ENCODE measurements at regions not wholly inside any gene's neighbourhood (a gene's known extent, or its start where the extent isn't known, plus 50 kb on each side); places are given as distances from the start of the nearest gene placed in this dataset.

- no peaks in the 10 kb centered on the region for H3K36me3 ChIP-seq (ENCODE audit: control insufficient read depth in 2 of 2, extremely low read depth in 1 of 2, insufficient read depth in 2 of 2, low read length in 2 of 2)
- H3K4me2 ChIP-seq (ENCODE audit: control insufficient read depth, extremely low read depth, insufficient read depth, low read depth, low read length), result no peak overlapping the region
- H2AFZ ChIP-seq (ENCODE audit: control insufficient read depth, low read length), result no peak overlapping the region
- DNase-seq (ENCODE audit: low read depth, low spot score), result no peak
- H3K4me1 ChIP-seq (ENCODE audit: control insufficient read depth, extremely low read depth, insufficient read depth, low read length), result peaks cover 6% of the 10 kb centered on the region
- dilution Hi-C loops (cut with MboI; ENCODE audit: extremely low pct_ligation_motif_present, low sequenced_read_pairs), result no loop called here
- TF ChIP-seq CTCF (optimal IDR thresholded peaks at IDR 0.05 in 1 of 3, IDR thresholded peaks at IDR 0.05 in 1 of 3, conservative IDR thresholded peaks at IDR 0.05 in 1 of 3; ENCODE audit: extremely low read depth in 1 of 3, insufficient read depth in 2 of 3, low read length in 3 of 3), result no peak
- TF ChIP-seq EZH2 (IDR thresholded peaks at IDR 0.05; ENCODE audit: low read length), result no peak
- H4K20me1 ChIP-seq (ENCODE audit: control insufficient read depth, extremely low read depth, insufficient read depth, low read length), result no peaks in the 10 kb centered on the region
- H3K9me1 ChIP-seq (ENCODE audit: control insufficient read depth, extremely low read depth, insufficient read depth, low read length), result no peaks in the 10 kb centered on the region
- H3K27ac ChIP-seq (ENCODE audit: control insufficient read depth, insufficient read depth, low read length), result no peak overlapping the region
- H3K27me3 ChIP-seq (ENCODE audit: control insufficient read depth, extremely low read depth, insufficient read depth, low read length), result peaks cover 3% of the 10 kb centered on the region
- no peaks in the 10 kb centered on the region for H3K9me3 ChIP-seq (ENCODE audit: control insufficient read depth, low read depth, low read length)
- no peak overlapping the region for H3K9ac ChIP-seq (ENCODE audit: control insufficient read depth, extremely low read depth, insufficient read depth, low read length)
- H3K79me2 ChIP-seq (ENCODE audit: control insufficient read depth, insufficient read depth, low read length), result no peaks in the 10 kb centered on the region
- no peak for FAIRE-seq
- no peak overlapping the region for H3K4me3 ChIP-seq (ENCODE audit: control insufficient read depth in 2 of 3, extremely low read depth in 1 of 3, insufficient read depth in 2 of 3, low read depth in 1 of 3, low read length in 3 of 3)
Measured at GRCh38 chr2:204255071-204255470, 290.2 kb upstream of the PARD3B start.

- no peaks in the 10 kb centered on the region for H3K9me3 ChIP-seq (ENCODE audit: control insufficient read depth, low read depth, low read length)
- dilution Hi-C loops (cut with MboI; ENCODE audit: extremely low pct_ligation_motif_present, low sequenced_read_pairs), result no loop called here
- DNase-seq (ENCODE audit: low read depth, low spot score) (no peak), FAIRE-seq (no peak)
- H3K4me1 ChIP-seq (ENCODE audit: control insufficient read depth, extremely low read depth, insufficient read depth, low read length), result peaks cover 6% of the 10 kb centered on the region
- peaks cover 3% of the 10 kb centered on the region for H3K27me3 ChIP-seq (ENCODE audit: control insufficient read depth, extremely low read depth, insufficient read depth, low read length)
- H3K9me1 ChIP-seq (ENCODE audit: control insufficient read depth, extremely low read depth, insufficient read depth, low read length), result no peaks in the 10 kb centered on the region
- no peaks in the 10 kb centered on the region for H3K36me3 ChIP-seq (ENCODE audit: control insufficient read depth in 2 of 2, extremely low read depth in 1 of 2, insufficient read depth in 2 of 2, low read length in 2 of 2)
- no peaks in the 10 kb centered on the region for H3K79me2 ChIP-seq (ENCODE audit: control insufficient read depth, insufficient read depth, low read length)
- no peak overlapping the region for H3K9ac ChIP-seq (ENCODE audit: control insufficient read depth, extremely low read depth, insufficient read depth, low read length)
- H3K4me3 ChIP-seq (ENCODE audit: control insufficient read depth in 2 of 3, extremely low read depth in 1 of 3, insufficient read depth in 2 of 3, low read depth in 1 of 3, low read length in 3 of 3), result no peak overlapping the region
- no peaks in the 10 kb centered on the region for H4K20me1 ChIP-seq (ENCODE audit: control insufficient read depth, extremely low read depth, insufficient read depth, low read length)
- H2AFZ ChIP-seq (ENCODE audit: control insufficient read depth, low read length), result no peak overlapping the region
- TF ChIP-seq CTCF (optimal IDR thresholded peaks at IDR 0.05 in 1 of 3, IDR thresholded peaks at IDR 0.05 in 1 of 3, conservative IDR thresholded peaks at IDR 0.05 in 1 of 3; ENCODE audit: extremely low read depth in 1 of 3, insufficient read depth in 2 of 3, low read length in 3 of 3) (no peak), EZH2 (IDR thresholded peaks at IDR 0.05; ENCODE audit: low read length) (no peak)
- H3K27ac ChIP-seq (ENCODE audit: control insufficient read depth, insufficient read depth, low read length), result no peak overlapping the region
- H3K4me2 ChIP-seq (ENCODE audit: control insufficient read depth, extremely low read depth, insufficient read depth, low read depth, low read length), result no peak overlapping the region
Measured at GRCh38 chr2:204255526-204255925, 289.7 kb upstream of the PARD3B start.

All from keratinocyte (primary cell).